SK-N-SH (cell line): ENCODE measurements at regions not wholly inside any gene's neighbourhood (a gene's known extent, or its start where the extent isn't known, plus 50 kb on each side); places are given as distances from the start of the nearest gene placed in this dataset.

Experiments used
- CHD2 ChIP-seq: fragments of 150-350 bp; IDR thresholded peaks from 2 replicates; pipeline ENCODE4 v1.6.1; 2018; ENCODE audit warnings: low read length; ENCODE audit not compliant: partially characterized antibody
- GABPA ChIP-seq: IDR thresholded peaks from 2 replicates; pipeline ENCODE4 v1.4.0; 2012; ENCODE audit warnings: low read depth, mild to moderate bottlenecking
- GATA2 ChIP-seq: sonication (generic); formaldehyde crosslinking; IDR thresholded peaks from 2 replicates; pipeline ENCODE4 v1.5.0; 2020; ENCODE audit warnings: mild to moderate bottlenecking, missing genetic modification reagents
- MXI1 ChIP-seq: IDR thresholded peaks from 2 replicates; pipeline ENCODE4 v1.6.1; 2012; ENCODE audit warnings: mild to moderate bottlenecking, low read depth, low read length, improper control_type of control experiment
- POLR2AphosphoS5 ChIP-seq: IDR thresholded peaks from 2 replicates; pipeline ENCODE4 v1.6.1; 2012; ENCODE audit warnings: low read depth, low read length
- RAD21 ChIP-seq: IDR thresholded peaks from 2 replicates; pipeline ENCODE4 v1.6.1; 2012; ENCODE audit warnings: mild to moderate bottlenecking, low read length
- TAF1 ChIP-seq: IDR thresholded peaks from 2 replicates; pipeline ENCODE4 v1.6.1; 2012; ENCODE audit warnings: low read depth, mild to moderate bottlenecking, low read length, moderate library complexity, borderline replicate concordance
- YY1 ChIP-seq: IDR thresholded peaks from 2 replicates; pipeline ENCODE4 v1.4.0; 2012; ENCODE audit warnings: low read depth, mild to moderate bottlenecking
- TF ChIP-seq, protein P1 (sequence below): fragments of 150-350 bp; IDR thresholded peaks from 2 replicates; pipeline ENCODE4 v1.6.1; 2017; ENCODE audit warnings: antibody characterized with exemption, low read length, low read depth, borderline replicate concordance
- TF ChIP-seq, protein P2 (sequence below): fragments of 200-600 bp; sonication (generic); IDR thresholded peaks from 2 replicates; pipeline ENCODE4 v1.6.1; 2017; ENCODE audit warnings: antibody characterized with exemption, mild to moderate bottlenecking, moderate library complexity

DNA sequence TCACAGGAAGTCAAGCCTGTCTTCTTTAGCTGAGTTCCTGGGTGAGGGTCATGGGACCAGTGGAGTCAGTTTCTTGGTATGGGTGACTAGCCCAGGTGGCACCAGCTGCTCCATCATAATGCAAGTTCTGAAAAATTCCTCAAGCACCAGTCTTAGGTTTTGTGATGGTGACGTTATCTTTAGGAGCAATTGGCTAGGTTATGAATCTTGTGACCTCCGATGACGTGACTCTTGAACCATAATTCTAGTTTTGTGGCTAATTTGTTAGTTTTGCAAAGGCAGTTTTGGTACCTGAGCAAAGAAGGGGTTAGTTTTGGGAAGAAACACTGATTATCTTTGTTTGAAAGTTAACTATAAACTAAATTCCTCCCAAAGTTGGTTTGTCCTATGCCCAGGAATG, 608.4 kb downstream of the VGLL3 start:
- TF ChIP-seq POLR2AphosphoS5 (no peak), YY1 (no peak), CHD2 (no peak), GABPA (no peak), GATA2 (no peak), MXI1 (no peak), RAD21 (no peak), TAF1 (no peak)
- TF ChIP-seq, protein P1, sequence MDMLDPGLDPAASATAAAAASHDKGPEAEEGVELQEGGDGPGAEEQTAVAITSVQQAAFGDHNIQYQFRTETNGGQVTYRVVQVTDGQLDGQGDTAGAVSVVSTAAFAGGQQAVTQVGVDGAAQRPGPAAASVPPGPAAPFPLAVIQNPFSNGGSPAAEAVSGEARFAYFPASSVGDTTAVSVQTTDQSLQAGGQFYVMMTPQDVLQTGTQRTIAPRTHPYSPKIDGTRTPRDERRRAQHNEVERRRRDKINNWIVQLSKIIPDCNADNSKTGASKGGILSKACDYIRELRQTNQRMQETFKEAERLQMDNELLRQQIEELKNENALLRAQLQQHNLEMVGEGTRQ = no peak
- TF ChIP-seq, protein P2, sequence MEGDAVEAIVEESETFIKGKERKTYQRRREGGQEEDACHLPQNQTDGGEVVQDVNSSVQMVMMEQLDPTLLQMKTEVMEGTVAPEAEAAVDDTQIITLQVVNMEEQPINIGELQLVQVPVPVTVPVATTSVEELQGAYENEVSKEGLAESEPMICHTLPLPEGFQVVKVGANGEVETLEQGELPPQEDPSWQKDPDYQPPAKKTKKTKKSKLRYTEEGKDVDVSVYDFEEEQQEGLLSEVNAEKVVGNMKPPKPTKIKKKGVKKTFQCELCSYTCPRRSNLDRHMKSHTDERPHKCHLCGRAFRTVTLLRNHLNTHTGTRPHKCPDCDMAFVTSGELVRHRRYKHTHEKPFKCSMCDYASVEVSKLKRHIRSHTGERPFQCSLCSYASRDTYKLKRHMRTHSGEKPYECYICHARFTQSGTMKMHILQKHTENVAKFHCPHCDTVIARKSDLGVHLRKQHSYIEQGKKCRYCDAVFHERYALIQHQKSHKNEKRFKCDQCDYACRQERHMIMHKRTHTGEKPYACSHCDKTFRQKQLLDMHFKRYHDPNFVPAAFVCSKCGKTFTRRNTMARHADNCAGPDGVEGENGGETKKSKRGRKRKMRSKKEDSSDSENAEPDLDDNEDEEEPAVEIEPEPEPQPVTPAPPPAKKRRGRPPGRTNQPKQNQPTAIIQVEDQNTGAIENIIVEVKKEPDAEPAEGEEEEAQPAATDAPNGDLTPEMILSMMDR = no peak
